Trophoblast cell (in vitro differentiated cells and primary cell): ENCODE measurements at regions not wholly inside any gene's neighbourhood (a gene's known extent, or its start where the extent isn't known, plus 50 kb on each side); places are given as distances from the start of the nearest gene placed in this dataset.
A peak's percentile ranks its signal among the peaks of the same experiment; 100 is the strongest.

Experiments
- DNase-seq, 2 donors: peaks; one replicate each; pipeline ENCODE4 v3.0.0-alpha.2; 2016
- H2AFZ ChIP-seq: 2 replicates; pipeline ENCODE4 v1.6.1; 2013; ENCODE audit warnings: low read length, moderate library complexity, mild to moderate bottlenecking; ENCODE audit not compliant: insufficient read depth, poor library complexity
- H2AK5ac ChIP-seq: 2 replicates; pipeline ENCODE4 v1.6.1; 2013; ENCODE audit warnings: mild to moderate bottlenecking, low read length
- H2BK120ac ChIP-seq: 2 replicates; pipeline ENCODE4 v1.6.1; 2013; ENCODE audit warnings: low read length, mild to moderate bottlenecking, moderate library complexity; ENCODE audit not compliant: insufficient read depth, poor library complexity
- H2BK12ac ChIP-seq: 2 replicates; pipeline ENCODE4 v1.6.1; 2013; ENCODE audit warnings: mild to moderate bottlenecking, low read length, moderate library complexity
- H2BK5ac ChIP-seq: 2 replicates; pipeline ENCODE4 v1.6.1; 2013; ENCODE audit warnings: low read length, low read depth, moderate library complexity, mild to moderate bottlenecking; ENCODE audit not compliant: poor library complexity
- H3K14ac ChIP-seq: 2 replicates; pipeline ENCODE4 v1.6.1; 2013; ENCODE audit warnings: mild to moderate bottlenecking, low read length
- H3K18ac ChIP-seq: 2 replicates; pipeline ENCODE4 v1.6.1; 2013; ENCODE audit warnings: mild to moderate bottlenecking, low read length
- H3K23ac ChIP-seq: 2 replicates; pipeline ENCODE4 v1.6.1; 2013; ENCODE audit warnings: low read length
- H3K27ac ChIP-seq: 2 replicates; pipeline ENCODE4 v1.5.1; 2013; ENCODE audit warnings: low read depth, mild to moderate bottlenecking, inconsistent platforms, low read length, moderate library complexity
- H3K27me3 ChIP-seq: 2 replicates; pipeline ENCODE4 v1.6.1; 2013; ENCODE audit warnings: inconsistent platforms, mild to moderate bottlenecking, low read length, moderate library complexity; ENCODE audit not compliant: insufficient read depth
- H3K36me3 ChIP-seq, 2 experiments: 1 replicate in 1 of 2; 2 replicates in 1 of 2; pipeline ENCODE4 v1.6.1; 2013; ENCODE audit warnings: low read length in 2 of 2, mild to moderate bottlenecking in 2 of 2, moderate library complexity in 1 of 2; ENCODE audit not compliant: insufficient read depth in 2 of 2, control insufficient read depth in 1 of 2
- H3K4ac ChIP-seq: 2 replicates; pipeline ENCODE4 v1.6.1; 2013; ENCODE audit warnings: low read depth, mild to moderate bottlenecking, low read length, moderate library complexity
- H3K4me1 ChIP-seq, 2 experiments: 1 replicate in 1 of 2; 2 replicates in 1 of 2; pipeline ENCODE4 v1.6.1; 2013; ENCODE audit warnings: low read length in 2 of 2, mild to moderate bottlenecking in 2 of 2, moderate library complexity in 1 of 2; ENCODE audit not compliant: insufficient read depth in 2 of 2, control insufficient read depth in 1 of 2
- H3K4me2 ChIP-seq: 2 replicates; pipeline ENCODE4 v1.6.1; 2013; ENCODE audit warnings: inconsistent platforms, mild to moderate bottlenecking, low read length, moderate library complexity
- H3K4me3 ChIP-seq: 2 replicates; pipeline ENCODE4 v1.5.1; 2013; ENCODE audit warnings: mild to moderate bottlenecking, low read depth, low read length, inconsistent platforms
- H3K79me1 ChIP-seq: one replicate; pipeline ENCODE4 v1.6.1; 2013; ENCODE audit warnings: low read length
- H3K79me2 ChIP-seq: 2 replicates; pipeline ENCODE4 v1.6.1; 2013; ENCODE audit warnings: low read length, mild to moderate bottlenecking; ENCODE audit not compliant: control insufficient read depth, insufficient read depth, poor library complexity
- H3K9ac ChIP-seq: 2 replicates; pipeline ENCODE4 v1.6.1; 2013; ENCODE audit warnings: mild to moderate bottlenecking, low read length
- H3K9me3 ChIP-seq: 2 replicates; pipeline ENCODE4 v1.6.1; 2013; ENCODE audit warnings: low read depth, mild to moderate bottlenecking, control low read depth, inconsistent platforms, low read length; ENCODE audit not compliant: insufficient read depth
- H4K12ac ChIP-seq: 2 replicates; pipeline ENCODE4 v1.6.1; 2013; ENCODE audit warnings: low read depth, mild to moderate bottlenecking, low read length, moderate library complexity
- H4K8ac ChIP-seq: 2 replicates; pipeline ENCODE4 v1.6.1; 2013; ENCODE audit warnings: low read depth, mild to moderate bottlenecking, low read length, moderate library complexity
- H4K91ac ChIP-seq: one replicate; pipeline ENCODE4 v1.6.1; 2013; ENCODE audit warnings: low read depth, mild to moderate bottlenecking, low read length, moderate library complexity
- WGBS: extraction: QIAGEN DNeasy Blood & Tissue Kit; methylation state at CpG from one replicate; pipeline ENCODE4 v1.1.7; 2013; ENCODE audit warnings: missing lambda C conversion rate; ENCODE audit not compliant: insufficient read length, insufficient coverage; ENCODE audit errors: extremely low coverage; 5-methylcytosine and 5-hydroxymethylcytosine counted together

DNA sequence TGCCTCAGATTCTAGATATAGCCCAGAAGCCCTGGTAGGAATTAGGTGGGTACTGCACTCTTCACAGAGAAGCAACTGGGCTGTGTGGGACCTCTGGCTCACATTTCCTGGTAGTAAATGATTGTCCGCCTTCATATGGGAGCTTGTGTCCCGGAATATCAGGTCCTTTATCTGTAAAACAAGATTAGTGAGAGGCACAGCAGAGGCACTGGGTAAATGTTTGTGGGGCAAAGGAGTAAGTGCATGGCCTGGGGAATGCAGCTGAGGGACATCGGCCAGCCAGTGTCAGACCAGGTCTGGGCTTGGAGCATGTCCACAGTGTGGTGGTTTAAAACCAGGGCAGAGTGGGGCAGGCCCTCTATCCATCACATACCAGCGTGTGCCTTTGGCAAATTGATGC is 323.3 kb upstream of the ZMIZ1 start:
- Histone ChIP-seq H3K4me1 (peaks cover 17 to 36% of the 10 kb centered on the region in 2 experiments), H3K27me3 (no peaks in the 10 kb centered on the region), H4K8ac (no peak overlapping the region), H3K27ac (no peak overlapping the region), H3K4me2 (no peak overlapping the region), H4K91ac (peak overlapping the region; percentile 87), H3K36me3 (no peaks in the 10 kb centered on the region), H2AFZ (no peak overlapping the region), H3K4ac (peak overlapping the region; percentile 10), H2AK5ac (peak overlapping the region; percentile 92), H2BK5ac (no peak overlapping the region), H3K18ac (peak overlapping the region; percentile 54), H3K79me1 (peaks cover 18% of the 10 kb centered on the region), H2BK120ac (peak overlapping the region; percentile 55), H3K14ac (peak overlapping the region; percentile 45), H2BK12ac (peak overlapping the region; percentile 91), H3K23ac (no peak overlapping the region), H3K9ac (no peak overlapping the region), H3K79me2 (no peaks in the 10 kb centered on the region), H4K12ac (no peak overlapping the region), H3K4me3 (no peak overlapping the region), H3K9me3 (peaks cover 4% of the 10 kb centered on the region)
- no peak for DNase-seq
- no CpG with 5 or more reads among the region's 4 CpGs for WGBS

DNA sequence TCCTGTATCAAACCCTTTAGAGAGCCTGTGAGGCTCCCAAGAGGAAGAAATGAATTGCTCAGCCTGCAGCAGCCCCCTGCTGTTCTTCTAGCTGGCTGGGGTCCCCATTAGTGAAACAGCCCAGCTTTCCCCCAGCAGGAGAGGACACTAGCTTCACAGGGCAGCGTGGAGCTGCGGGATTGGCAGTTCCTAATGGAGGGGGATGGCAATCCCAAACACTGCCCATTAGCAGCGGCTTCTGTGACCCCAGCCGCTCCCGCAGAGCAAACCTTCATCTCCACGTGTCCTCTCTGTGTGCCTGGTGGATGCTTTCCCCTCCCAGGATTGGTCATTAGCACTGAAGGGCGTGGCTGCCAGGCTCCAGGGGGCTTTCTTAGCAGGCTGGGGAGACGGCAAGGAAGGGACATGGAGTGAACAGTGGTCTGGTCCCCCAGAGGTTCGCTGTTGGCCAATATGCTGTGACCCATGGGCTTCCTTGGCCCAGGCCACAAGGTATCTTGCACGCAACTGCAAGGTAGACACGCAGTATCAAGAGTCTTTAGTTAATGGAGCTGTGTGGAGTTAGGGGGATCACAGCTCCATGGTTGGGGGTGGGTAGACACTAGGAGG is 322.5 kb upstream of the ZMIZ1 start:
- H2AFZ ChIP-seq, result no peak overlapping the region
- H2BK12ac ChIP-seq, result peak overlapping the region; percentile 27
- no peaks in the 10 kb centered on the region for H3K27me3 ChIP-seq
- WGBS, result no CpG with 5 or more reads among the region's 11 CpGs
- H4K91ac ChIP-seq, result peak overlapping the region; percentile 0
- H3K4ac ChIP-seq, result no peak overlapping the region
- H3K18ac ChIP-seq, result no peak overlapping the region
- H3K4me3 ChIP-seq, result no peak overlapping the region
- H4K8ac ChIP-seq, result no peak overlapping the region
- H2BK120ac ChIP-seq, result peak overlapping the region; percentile 29
- peaks cover 18% of the 10 kb centered on the region for H3K79me1 ChIP-seq
- no peak overlapping the region for H2BK5ac ChIP-seq
- no peak overlapping the region for H4K12ac ChIP-seq
- H3K4me2 ChIP-seq, result no peak overlapping the region
- no peaks in the 10 kb centered on the region for H3K36me3 ChIP-seq
- H3K9me3 ChIP-seq, result peaks cover 4% of the 10 kb centered on the region
- no peaks in the 10 kb centered on the region for H3K79me2 ChIP-seq
- no peak overlapping the region for H3K23ac ChIP-seq
- DNase-seq, result no peak
- peaks cover 17 to 32% of the 10 kb centered on the region in 2 experiments for H3K4me1 ChIP-seq
- H3K14ac ChIP-seq, result peak overlapping the region; percentile 16
- no peak overlapping the region for H3K9ac ChIP-seq
- H2AK5ac ChIP-seq, result no peak overlapping the region
- no peak overlapping the region for H3K27ac ChIP-seq

DNA sequence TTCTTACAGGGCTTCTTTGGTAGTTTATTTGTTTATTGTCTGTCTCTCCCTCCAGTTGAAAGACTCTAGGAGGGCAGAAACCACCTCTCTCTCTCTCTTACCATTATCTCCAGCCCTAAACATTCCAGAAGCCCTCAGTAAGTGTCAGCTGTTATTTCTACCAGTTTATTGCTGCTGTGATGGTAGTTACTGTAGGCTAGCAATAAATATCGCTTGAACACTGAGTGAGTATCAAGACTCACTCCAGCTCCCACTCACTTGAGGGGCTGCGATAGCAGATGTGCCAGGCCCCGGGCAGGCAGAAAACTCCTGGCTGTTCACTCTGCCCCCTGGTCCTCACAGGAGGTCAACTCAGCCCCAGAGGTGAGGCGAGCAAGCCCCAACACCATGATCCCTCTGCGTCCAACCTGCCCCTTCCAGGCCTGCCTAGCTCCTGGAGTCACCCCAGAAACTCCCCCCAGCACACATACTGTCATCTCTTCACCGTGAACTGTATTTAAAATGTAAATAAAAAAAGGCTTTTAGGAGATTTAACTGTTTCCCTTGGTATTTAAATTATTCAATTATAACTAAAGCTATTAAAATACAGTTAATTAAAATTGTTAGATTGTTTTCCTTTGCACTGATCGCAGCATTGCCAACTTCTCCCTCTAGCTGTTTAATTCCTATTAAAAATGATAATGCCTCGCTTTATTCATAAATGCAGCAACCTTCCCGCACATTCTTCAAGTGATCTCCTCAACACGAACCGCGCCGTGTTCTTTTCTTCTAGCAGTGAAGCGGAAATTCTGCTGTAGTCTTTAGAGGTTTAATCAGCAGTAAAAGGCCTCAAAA is 321.1 kb upstream of the ZMIZ1 start:
- Histone ChIP-seq H3K79me1 (peaks cover 14% of the 10 kb centered on the region), H3K27me3 (no peaks in the 10 kb centered on the region), H2BK12ac (peak overlapping the region; percentile 50), H3K9ac (no peak overlapping the region), H3K4me3 (no peak overlapping the region), H3K9me3 (peaks cover 4% of the 10 kb centered on the region), H2BK120ac (peak overlapping the region; percentile 24), H3K23ac (no peak overlapping the region), H4K12ac (no peak overlapping the region), H3K18ac (no peak overlapping the region), H2AK5ac (peak overlapping the region; percentile 25), H3K14ac (peak overlapping the region; percentile 18), H2AFZ (no peak overlapping the region), H3K79me2 (no peaks in the 10 kb centered on the region), H3K4me1 (peaks cover 13 to 26% of the 10 kb centered on the region in 2 experiments), H3K36me3 (no peaks in the 10 kb centered on the region), H4K91ac (peak overlapping the region; percentile 65), H4K8ac (no peak overlapping the region), H3K4me2 (no peak overlapping the region), H3K4ac (no peak overlapping the region), H3K27ac (no peak overlapping the region), H2BK5ac (no peak overlapping the region)
- no CpG with 5 or more reads among the region's 14 CpGs for WGBS
- no peak for DNase-seq

DNA sequence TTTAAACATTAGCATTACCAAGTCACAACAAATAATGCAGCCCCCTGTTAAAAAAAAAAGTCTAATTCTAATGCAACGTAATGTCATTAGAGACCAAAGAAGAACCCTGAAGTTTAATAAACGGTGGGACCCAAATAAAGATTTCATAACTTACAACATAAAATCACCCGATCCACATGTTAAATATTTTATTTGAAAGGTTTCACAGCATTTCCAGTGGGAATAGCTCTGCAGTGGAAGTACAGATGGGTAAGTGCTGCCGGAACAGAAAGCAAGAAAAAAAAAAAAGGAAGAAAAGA is 320.6 kb upstream of the ZMIZ1 start:
- Histone ChIP-seq H2BK120ac (no peak overlapping the region), H2AK5ac (no peak overlapping the region), H3K79me1 (peaks cover 12% of the 10 kb centered on the region), H2BK12ac (no peak overlapping the region), H4K12ac (no peak overlapping the region), H3K79me2 (no peaks in the 10 kb centered on the region), H2BK5ac (no peak overlapping the region), H4K8ac (no peak overlapping the region), H3K9me3 (peaks cover 4% of the 10 kb centered on the region), H3K27me3 (no peaks in the 10 kb centered on the region), H3K18ac (no peak overlapping the region), H3K4me1 (peaks cover 11 to 21% of the 10 kb centered on the region in 2 experiments), H3K27ac (no peak overlapping the region), H4K91ac (no peak overlapping the region), H2AFZ (no peak overlapping the region), H3K36me3 (no peaks in the 10 kb centered on the region), H3K4me3 (no peak overlapping the region), H3K9ac (no peak overlapping the region), H3K4ac (no peak overlapping the region), H3K14ac (no peak overlapping the region), H3K23ac (no peak overlapping the region), H3K4me2 (no peak overlapping the region)
- no CpG with 5 or more reads among the region's 4 CpGs for WGBS
- no peak for DNase-seq
